GM12873 (cell line): ENCODE measurements at regions not wholly inside any gene's neighbourhood (a gene's known extent, or its start where the extent isn't known, plus 50 kb on each side); places are given as distances from the start of the nearest gene placed in this dataset.

ENCODE experiments used
- CTCF ChIP-seq: IDR thresholded peaks from 2 replicates; pipeline ENCODE4 v1.5.1; 2012; ENCODE audit warnings: low read depth, mild to moderate bottlenecking, moderate library complexity, low read length, control low read depth; ENCODE audit not compliant: insufficient read depth; ENCODE audit errors: missing control alignments

- TF ChIP-seq CTCF = no peak
Observed at GRCh38 chr15:87219650-87220615, 1036.6 kb downstream of the NTRK3 start.

GRCh38 chr15:87215100-87215499 is 1041.4 kb downstream of the NTRK3 start:
- TF ChIP-seq CTCF = no peak

- no peak for TF ChIP-seq CTCF
Observed at GRCh38 chr15:87213626-87214025, 1042.9 kb downstream of the NTRK3 start.

GRCh38 chr15:87212041-87212440 is 1044.5 kb downstream of the NTRK3 start:
- TF ChIP-seq CTCF = no peak

GRCh38 chr15:87211547-87211946 is 1045.0 kb downstream of the NTRK3 start:
- no peak for TF ChIP-seq CTCF

- TF ChIP-seq CTCF = no peak
Observed at GRCh38 chr15:87209891-87210689, 1046.4 kb downstream of the NTRK3 start.

- TF ChIP-seq CTCF = no peak
Observed at GRCh38 chr15:87207990-87208580, 1048.5 kb downstream of the NTRK3 start.
